ENCODE measurements at regions not wholly inside any gene's neighbourhood (a gene's known extent, or its start where the extent isn't known, plus 50 kb on each side); places are given as distances from the start of the nearest gene placed in this dataset.

DNA sequence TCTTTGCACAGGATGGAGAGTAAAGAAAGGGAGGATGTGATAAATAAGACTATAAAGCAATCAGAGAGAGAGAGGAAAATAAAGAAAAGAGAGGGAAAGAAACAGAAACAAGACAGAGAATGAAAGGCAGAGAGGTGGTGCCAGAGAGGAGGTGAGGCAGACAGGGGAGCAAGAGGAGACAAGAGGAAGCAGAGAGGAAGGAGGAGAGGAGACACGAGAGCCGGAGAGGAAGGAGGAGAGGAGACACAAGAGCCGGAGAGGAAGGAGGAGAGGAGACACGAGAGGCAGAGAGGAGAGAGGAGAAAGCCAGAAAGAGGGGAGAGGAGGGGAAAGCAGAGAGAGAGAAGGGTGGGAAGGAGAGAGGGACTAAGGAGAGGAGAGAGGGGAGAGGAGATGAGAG is 125.2 kb downstream of the PAPOLA start:
- TF ChIP-seq, protein P1, sequence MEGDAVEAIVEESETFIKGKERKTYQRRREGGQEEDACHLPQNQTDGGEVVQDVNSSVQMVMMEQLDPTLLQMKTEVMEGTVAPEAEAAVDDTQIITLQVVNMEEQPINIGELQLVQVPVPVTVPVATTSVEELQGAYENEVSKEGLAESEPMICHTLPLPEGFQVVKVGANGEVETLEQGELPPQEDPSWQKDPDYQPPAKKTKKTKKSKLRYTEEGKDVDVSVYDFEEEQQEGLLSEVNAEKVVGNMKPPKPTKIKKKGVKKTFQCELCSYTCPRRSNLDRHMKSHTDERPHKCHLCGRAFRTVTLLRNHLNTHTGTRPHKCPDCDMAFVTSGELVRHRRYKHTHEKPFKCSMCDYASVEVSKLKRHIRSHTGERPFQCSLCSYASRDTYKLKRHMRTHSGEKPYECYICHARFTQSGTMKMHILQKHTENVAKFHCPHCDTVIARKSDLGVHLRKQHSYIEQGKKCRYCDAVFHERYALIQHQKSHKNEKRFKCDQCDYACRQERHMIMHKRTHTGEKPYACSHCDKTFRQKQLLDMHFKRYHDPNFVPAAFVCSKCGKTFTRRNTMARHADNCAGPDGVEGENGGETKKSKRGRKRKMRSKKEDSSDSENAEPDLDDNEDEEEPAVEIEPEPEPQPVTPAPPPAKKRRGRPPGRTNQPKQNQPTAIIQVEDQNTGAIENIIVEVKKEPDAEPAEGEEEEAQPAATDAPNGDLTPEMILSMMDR (conservative IDR thresholded peaks at IDR 0.05; ENCODE audit: low read depth in 2 of 2) = no peak
- TF ChIP-seq EZH2 (IDR thresholded peaks at IDR 0.05; ENCODE audit: low read depth, unreplicated experiment) (no peak), CREB1 (CRISPR knock-in tag; IDR thresholded peaks at IDR 0.05; ENCODE audit: low read depth) (no peak)
- TF ChIP-seq, protein P2, sequence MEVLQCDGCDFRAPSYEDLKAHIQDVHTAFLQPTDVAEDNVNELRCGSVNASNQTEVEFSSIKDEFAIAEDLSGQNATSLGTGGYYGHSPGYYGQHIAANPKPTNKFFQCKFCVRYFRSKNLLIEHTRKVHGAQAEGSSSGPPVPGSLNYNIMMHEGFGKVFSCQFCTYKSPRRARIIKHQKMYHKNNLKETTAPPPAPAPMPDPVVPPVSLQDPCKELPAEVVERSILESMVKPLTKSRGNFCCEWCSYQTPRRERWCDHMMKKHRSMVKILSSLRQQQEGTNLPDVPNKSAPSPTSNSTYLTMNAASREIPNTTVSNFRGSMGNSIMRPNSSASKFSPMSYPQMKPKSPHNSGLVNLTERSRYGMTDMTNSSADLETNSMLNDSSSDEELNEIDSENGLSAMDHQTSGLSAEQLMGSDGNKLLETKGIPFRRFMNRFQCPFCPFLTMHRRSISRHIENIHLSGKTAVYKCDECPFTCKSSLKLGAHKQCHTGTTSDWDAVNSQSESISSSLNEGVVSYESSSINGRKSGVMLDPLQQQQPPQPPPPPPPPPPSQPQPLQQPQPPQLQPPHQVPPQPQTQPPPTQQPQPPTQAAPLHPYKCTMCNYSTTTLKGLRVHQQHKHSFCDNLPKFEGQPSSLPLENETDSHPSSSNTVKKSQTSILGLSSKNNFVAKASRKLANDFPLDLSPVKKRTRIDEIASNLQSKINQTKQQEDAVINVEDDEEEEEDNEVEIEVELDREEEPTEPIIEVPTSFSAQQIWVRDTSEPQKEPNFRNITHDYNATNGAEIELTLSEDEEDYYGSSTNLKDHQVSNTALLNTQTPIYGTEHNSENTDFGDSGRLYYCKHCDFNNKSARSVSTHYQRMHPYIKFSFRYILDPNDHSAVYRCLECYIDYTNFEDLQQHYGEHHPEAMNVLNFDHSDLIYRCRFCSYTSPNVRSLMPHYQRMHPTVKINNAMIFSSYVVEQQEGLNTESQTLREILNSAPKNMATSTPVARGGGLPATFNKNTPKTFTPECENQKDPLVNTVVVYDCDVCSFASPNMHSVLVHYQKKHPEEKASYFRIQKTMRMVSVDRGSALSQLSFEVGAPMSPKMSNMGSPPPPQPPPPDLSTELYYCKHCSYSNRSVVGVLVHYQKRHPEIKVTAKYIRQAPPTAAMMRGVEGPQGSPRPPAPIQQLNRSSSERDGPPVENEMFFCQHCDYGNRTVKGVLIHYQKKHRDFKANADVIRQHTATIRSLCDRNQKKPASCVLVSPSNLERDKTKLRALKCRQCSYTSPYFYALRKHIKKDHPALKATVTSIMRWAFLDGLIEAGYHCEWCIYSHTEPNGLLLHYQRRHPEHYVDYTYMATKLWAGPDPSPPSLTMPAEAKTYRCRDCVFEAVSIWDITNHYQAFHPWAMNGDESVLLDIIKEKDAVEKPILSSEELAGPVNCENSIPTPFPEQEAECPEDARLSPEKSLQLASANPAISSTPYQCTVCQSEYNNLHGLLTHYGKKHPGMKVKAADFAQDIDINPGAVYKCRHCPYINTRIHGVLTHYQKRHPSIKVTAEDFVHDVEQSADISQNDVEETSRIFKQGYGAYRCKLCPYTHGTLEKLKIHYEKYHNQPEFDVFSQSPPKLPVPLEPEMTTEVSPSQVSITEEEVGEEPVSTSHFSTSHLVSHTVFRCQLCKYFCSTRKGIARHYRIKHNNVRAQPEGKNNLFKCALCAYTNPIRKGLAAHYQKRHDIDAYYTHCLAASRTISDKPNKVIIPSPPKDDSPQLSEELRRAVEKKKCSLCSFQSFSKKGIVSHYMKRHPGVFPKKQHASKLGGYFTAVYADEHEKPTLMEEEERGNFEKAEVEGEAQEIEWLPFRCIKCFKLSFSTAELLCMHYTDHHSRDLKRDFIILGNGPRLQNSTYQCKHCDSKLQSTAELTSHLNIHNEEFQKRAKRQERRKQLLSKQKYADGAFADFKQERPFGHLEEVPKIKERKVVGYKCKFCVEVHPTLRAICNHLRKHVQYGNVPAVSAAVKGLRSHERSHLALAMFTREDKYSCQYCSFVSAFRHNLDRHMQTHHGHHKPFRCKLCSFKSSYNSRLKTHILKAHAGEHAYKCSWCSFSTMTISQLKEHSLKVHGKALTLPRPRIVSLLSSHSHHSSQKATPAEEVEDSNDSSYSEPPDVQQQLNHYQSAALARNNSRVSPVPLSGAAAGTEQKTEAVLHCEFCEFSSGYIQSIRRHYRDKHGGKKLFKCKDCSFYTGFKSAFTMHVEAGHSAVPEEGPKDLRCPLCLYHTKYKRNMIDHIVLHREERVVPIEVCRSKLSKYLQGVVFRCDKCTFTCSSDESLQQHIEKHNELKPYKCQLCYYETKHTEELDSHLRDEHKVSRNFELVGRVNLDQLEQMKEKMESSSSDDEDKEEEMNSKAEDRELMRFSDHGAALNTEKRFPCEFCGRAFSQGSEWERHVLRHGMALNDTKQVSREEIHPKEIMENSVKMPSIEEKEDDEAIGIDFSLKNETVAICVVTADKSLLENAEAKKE (CRISPR knock-in tag; IDR thresholded peaks at IDR 0.05) = no peak

Measured in GM23338 (cell line).